ENCODE measurements at regions not wholly inside any gene's neighbourhood (a gene's known extent, or its start where the extent isn't known, plus 50 kb on each side); places are given as distances from the start of the nearest gene placed in this dataset.

DNA sequence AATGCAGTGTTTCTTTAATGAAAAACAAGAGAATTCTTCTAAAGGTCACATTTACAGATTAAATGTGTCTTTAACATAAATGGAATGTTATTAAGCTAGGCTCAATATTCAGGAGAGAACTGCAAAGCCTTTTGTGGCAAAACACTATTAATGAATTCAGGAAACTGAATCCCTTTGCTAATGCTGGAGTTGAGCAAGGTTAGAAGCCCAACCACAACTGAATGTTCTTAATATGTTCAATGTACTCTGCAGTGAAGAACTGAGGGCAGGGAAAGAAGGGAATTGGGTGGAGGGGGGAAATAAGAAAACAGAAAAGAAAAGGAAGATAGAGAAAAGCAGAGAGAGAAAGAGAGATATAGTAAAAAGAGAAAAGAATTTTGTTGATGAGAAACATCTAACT, 276.7 kb upstream of the TMEM161B start:
- TF ChIP-seq, protein P1, sequence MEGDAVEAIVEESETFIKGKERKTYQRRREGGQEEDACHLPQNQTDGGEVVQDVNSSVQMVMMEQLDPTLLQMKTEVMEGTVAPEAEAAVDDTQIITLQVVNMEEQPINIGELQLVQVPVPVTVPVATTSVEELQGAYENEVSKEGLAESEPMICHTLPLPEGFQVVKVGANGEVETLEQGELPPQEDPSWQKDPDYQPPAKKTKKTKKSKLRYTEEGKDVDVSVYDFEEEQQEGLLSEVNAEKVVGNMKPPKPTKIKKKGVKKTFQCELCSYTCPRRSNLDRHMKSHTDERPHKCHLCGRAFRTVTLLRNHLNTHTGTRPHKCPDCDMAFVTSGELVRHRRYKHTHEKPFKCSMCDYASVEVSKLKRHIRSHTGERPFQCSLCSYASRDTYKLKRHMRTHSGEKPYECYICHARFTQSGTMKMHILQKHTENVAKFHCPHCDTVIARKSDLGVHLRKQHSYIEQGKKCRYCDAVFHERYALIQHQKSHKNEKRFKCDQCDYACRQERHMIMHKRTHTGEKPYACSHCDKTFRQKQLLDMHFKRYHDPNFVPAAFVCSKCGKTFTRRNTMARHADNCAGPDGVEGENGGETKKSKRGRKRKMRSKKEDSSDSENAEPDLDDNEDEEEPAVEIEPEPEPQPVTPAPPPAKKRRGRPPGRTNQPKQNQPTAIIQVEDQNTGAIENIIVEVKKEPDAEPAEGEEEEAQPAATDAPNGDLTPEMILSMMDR (IDR thresholded peaks at IDR 0.05) = no peak
- no peak for TF ChIP-seq POLR2A (IDR thresholded peaks at IDR 0.05)
